ENCODE measurements at regions not wholly inside any gene's neighbourhood (a gene's known extent, or its start where the extent isn't known, plus 50 kb on each side); places are given as distances from the start of the nearest gene placed in this dataset.

DNA sequence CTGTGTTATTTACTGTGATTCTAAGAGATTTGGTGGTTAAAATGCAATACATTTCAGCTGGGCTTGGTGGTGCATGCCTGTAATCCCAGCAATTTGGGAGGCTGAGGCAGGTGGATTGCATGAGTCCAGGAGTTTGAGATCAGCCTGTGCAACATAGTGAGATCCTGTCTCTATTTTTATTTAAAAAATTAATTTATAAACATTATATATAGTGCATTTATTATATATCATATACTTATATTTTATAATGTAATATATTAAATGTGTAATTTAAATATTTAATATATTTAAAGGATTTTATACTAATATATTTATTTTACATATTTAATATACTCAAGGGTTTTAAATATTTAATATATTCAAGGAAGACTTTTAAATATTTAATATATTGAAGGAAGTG is 402.8 kb upstream of the PCDH15 start:
- Histone ChIP-seq H2AK5ac (ENCODE audit: low read length, severe bottlenecking) (no peak overlapping the region), H3K4me3 (ENCODE audit: insufficient read depth in 1 of 2, low read depth in 1 of 2, low read length in 2 of 2) (no peak overlapping the region), H2AFZ (ENCODE audit: low read depth, low read length) (no peak overlapping the region), H3K18ac (ENCODE audit: low read depth in 1 of 2, low read length in 2 of 2) (no peak overlapping the region), H3K23ac (ENCODE audit: low read length in 2 of 2) (no peak overlapping the region), H3K4ac (ENCODE audit: low read depth in 1 of 2, low read length in 2 of 2) (no peak overlapping the region), H2BK15ac (ENCODE audit: low read depth, poor library complexity, severe bottlenecking) (no peak overlapping the region), H3K27ac (ENCODE audit: low read length, poor library complexity, severe bottlenecking) (no peak overlapping the region), H2BK120ac (ENCODE audit: low read depth, low read length) (no peak overlapping the region), H2BK12ac (ENCODE audit: low read length in 2 of 2) (no peak overlapping the region), H3K4me2 (ENCODE audit: low read length, poor library complexity, severe bottlenecking) (no peak overlapping the region), H3K9me3 (ENCODE audit: control insufficient read depth, low read length) (no peaks in the 10 kb centered on the region), H4K8ac (ENCODE audit: low read length) (no peak overlapping the region), H3K4me1 (ENCODE audit: control insufficient read depth, insufficient read depth, low read depth, low read length) (no peaks in the 10 kb centered on the region), H3K36me3 (ENCODE audit: control insufficient read depth in 1 of 2, insufficient read depth in 2 of 2, low read depth in 1 of 2, low read length in 2 of 2) (no peaks in the 10 kb centered on the region), H3K14ac (ENCODE audit: low read length in 2 of 2) (no peak overlapping the region), H3K27me3 (ENCODE audit: control insufficient read depth in 1 of 2, insufficient read depth in 1 of 2, low read length in 2 of 2) (no peaks in the 10 kb centered on the region), H3K79me1 (replicated peaks; ENCODE audit: low read length, poor library complexity, severe bottlenecking) (no peaks in the 10 kb centered on the region), H3K9ac (ENCODE audit: low read length) (no peak overlapping the region), H4K91ac (ENCODE audit: low read length) (no peak overlapping the region), H2BK5ac (ENCODE audit: low read depth, low read length, poor library complexity, severe bottlenecking) (no peak overlapping the region)
- DNase-seq, result no peak

DNA sequence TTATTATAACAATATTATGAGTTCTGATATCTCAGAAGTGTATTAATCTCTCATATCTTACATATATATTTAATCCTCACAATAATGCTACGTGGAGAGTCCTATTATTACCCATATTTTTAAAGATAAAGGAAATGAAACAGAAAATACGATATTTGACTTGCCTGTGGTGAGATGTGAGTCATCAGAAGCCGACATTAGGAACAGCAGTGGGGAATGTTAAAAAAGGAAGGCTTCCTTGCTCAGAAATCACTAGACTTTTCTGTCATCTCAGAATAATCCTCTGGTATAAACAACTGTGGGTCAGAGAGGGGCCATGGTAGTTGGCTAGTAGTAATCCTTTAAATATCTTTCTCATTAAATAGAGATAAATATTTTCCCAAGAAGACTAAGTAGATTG is 402.3 kb upstream of the PCDH15 start:
- H3K4ac ChIP-seq (ENCODE audit: low read depth in 1 of 2, low read length in 2 of 2), result no peak overlapping the region
- no peak overlapping the region for H2AK5ac ChIP-seq (ENCODE audit: low read length, severe bottlenecking)
- no peaks in the 10 kb centered on the region for H3K27me3 ChIP-seq (ENCODE audit: control insufficient read depth in 1 of 2, insufficient read depth in 1 of 2, low read length in 2 of 2)
- DNase-seq, result peak; percentile 30
- no peak overlapping the region for H2BK12ac ChIP-seq (ENCODE audit: low read length in 2 of 2)
- H3K4me3 ChIP-seq (ENCODE audit: insufficient read depth in 1 of 2, low read depth in 1 of 2, low read length in 2 of 2), result no peak overlapping the region
- H3K27ac ChIP-seq (ENCODE audit: low read length, poor library complexity, severe bottlenecking), result peak overlapping the region; percentile 36
- no peak overlapping the region for H3K18ac ChIP-seq (ENCODE audit: low read depth in 1 of 2, low read length in 2 of 2)
- no peak overlapping the region for H4K91ac ChIP-seq (ENCODE audit: low read length)
- H3K79me1 ChIP-seq (replicated peaks; ENCODE audit: low read length, poor library complexity, severe bottlenecking), result no peaks in the 10 kb centered on the region
- H3K4me2 ChIP-seq (ENCODE audit: low read length, poor library complexity, severe bottlenecking), result no peak overlapping the region
- no peak overlapping the region for H2BK120ac ChIP-seq (ENCODE audit: low read depth, low read length)
- H4K8ac ChIP-seq (ENCODE audit: low read length), result no peak overlapping the region
- no peaks in the 10 kb centered on the region for H3K4me1 ChIP-seq (ENCODE audit: control insufficient read depth, insufficient read depth, low read depth, low read length)
- no peak overlapping the region for H3K23ac ChIP-seq (ENCODE audit: low read length in 2 of 2)
- H3K36me3 ChIP-seq (ENCODE audit: control insufficient read depth in 1 of 2, insufficient read depth in 2 of 2, low read depth in 1 of 2, low read length in 2 of 2), result no peaks in the 10 kb centered on the region
- H2AFZ ChIP-seq (ENCODE audit: low read depth, low read length), result no peak overlapping the region
- H3K14ac ChIP-seq (ENCODE audit: low read length in 2 of 2), result no peak overlapping the region
- WGBS, result no CpG with 5 or more reads among the region's 3 CpGs
- H3K9me3 ChIP-seq (ENCODE audit: control insufficient read depth, low read length), result no peaks in the 10 kb centered on the region
- H3K9ac ChIP-seq (ENCODE audit: low read length), result no peak overlapping the region
- no peak overlapping the region for H2BK15ac ChIP-seq (ENCODE audit: low read depth, poor library complexity, severe bottlenecking)
- no peak overlapping the region for H2BK5ac ChIP-seq (ENCODE audit: low read depth, low read length, poor library complexity, severe bottlenecking)

DNA sequence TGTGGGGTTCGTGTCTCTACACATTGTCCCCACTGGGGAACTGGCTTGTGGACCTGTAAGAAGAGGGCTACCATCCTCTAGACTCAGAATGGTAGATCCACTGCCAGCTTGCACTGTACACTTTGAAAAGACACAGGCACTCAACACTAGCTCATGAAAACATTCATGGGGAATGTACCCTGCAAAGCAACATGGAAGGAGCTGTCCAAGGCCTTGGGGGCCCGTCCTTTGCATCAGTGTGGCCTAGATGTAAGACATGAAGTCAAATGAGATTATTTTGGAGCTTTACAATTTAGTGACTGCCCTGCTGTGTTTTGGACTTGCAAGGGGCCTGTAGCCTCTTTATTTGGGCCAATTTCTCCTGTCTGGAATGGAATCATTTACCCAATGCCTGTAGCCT is 399.0 kb upstream of the PCDH15 start:
- Histone ChIP-seq H3K27ac (ENCODE audit: low read length, poor library complexity, severe bottlenecking) (no peak overlapping the region), H3K23ac (ENCODE audit: low read length in 2 of 2) (no peak overlapping the region), H4K91ac (ENCODE audit: low read length) (no peak overlapping the region), H3K27me3 (ENCODE audit: control insufficient read depth in 1 of 2, insufficient read depth in 1 of 2, low read length in 2 of 2) (no peaks in the 10 kb centered on the region), H2AFZ (ENCODE audit: low read depth, low read length) (no peak overlapping the region), H3K14ac (ENCODE audit: low read length in 2 of 2) (no peak overlapping the region), H3K9ac (ENCODE audit: low read length) (no peak overlapping the region), H2BK120ac (ENCODE audit: low read depth, low read length) (no peak overlapping the region), H3K4ac (ENCODE audit: low read depth in 1 of 2, low read length in 2 of 2) (no peak overlapping the region), H3K4me2 (ENCODE audit: low read length, poor library complexity, severe bottlenecking) (no peak overlapping the region), H2AK5ac (ENCODE audit: low read length, severe bottlenecking) (no peak overlapping the region), H3K9me3 (ENCODE audit: control insufficient read depth, low read length) (no peaks in the 10 kb centered on the region), H4K8ac (ENCODE audit: low read length) (no peak overlapping the region), H2BK15ac (ENCODE audit: low read depth, poor library complexity, severe bottlenecking) (no peak overlapping the region), H3K18ac (ENCODE audit: low read depth in 1 of 2, low read length in 2 of 2) (no peak overlapping the region), H2BK5ac (ENCODE audit: low read depth, low read length, poor library complexity, severe bottlenecking) (no peak overlapping the region), H3K4me3 (ENCODE audit: insufficient read depth in 1 of 2, low read depth in 1 of 2, low read length in 2 of 2) (no peak overlapping the region), H3K36me3 (ENCODE audit: control insufficient read depth in 1 of 2, insufficient read depth in 2 of 2, low read depth in 1 of 2, low read length in 2 of 2) (no peaks in the 10 kb centered on the region), H3K4me1 (ENCODE audit: control insufficient read depth, insufficient read depth, low read depth, low read length) (no peaks in the 10 kb centered on the region), H2BK12ac (ENCODE audit: low read length in 2 of 2) (no peak overlapping the region), H3K79me1 (replicated peaks; ENCODE audit: low read length, poor library complexity, severe bottlenecking) (no peaks in the 10 kb centered on the region)
- 55% methylated on average over 2 of the region's 2 CpGs for WGBS
- no peak for DNase-seq

DNA sequence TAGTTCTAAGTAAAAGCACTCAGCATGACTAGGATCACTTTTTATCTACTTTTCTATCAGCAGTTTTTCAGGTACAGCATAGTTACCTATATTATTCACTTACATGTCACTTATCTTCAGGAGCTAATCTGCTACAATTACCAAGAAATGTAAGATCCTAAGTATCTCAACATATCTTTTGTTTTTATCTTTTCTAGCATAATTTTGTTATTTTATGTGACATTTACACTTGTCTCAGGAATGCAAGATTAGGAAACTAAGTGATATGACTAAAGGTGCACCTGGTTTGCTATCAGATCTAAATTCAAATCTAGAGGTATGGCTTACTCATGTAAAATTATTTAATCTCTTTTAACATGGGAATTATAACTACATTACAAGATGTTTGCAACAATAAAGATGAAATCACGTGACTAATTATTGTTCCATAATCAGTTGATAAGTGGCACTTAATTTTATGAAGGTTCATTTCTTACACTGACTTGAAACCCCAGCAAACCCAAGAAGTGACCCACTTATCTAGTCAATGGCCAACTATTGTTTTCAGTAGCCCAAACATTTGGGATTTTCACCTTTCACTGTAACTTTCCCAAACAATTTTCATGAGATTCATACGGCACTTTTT is 390.3 kb upstream of the PCDH15 start:
- no peak overlapping the region for H3K9ac ChIP-seq (ENCODE audit: low read length)
- no peak overlapping the region for H4K91ac ChIP-seq (ENCODE audit: low read length)
- WGBS, result 91% methylated on average over 2 of the region's 2 CpGs
- no peak for DNase-seq
- H3K14ac ChIP-seq (ENCODE audit: low read length in 2 of 2), result no peak overlapping the region
- no peak overlapping the region for H4K8ac ChIP-seq (ENCODE audit: low read length)
- no peaks in the 10 kb centered on the region for H3K36me3 ChIP-seq (ENCODE audit: control insufficient read depth in 1 of 2, insufficient read depth in 2 of 2, low read depth in 1 of 2, low read length in 2 of 2)
- no peaks in the 10 kb centered on the region for H3K27me3 ChIP-seq (ENCODE audit: control insufficient read depth in 1 of 2, insufficient read depth in 1 of 2, low read length in 2 of 2)
- no peak overlapping the region for H2BK12ac ChIP-seq (ENCODE audit: low read length in 2 of 2)
- H2AK5ac ChIP-seq (ENCODE audit: low read length, severe bottlenecking), result no peak overlapping the region
- no peaks in the 10 kb centered on the region for H3K9me3 ChIP-seq (ENCODE audit: control insufficient read depth, low read length)
- H3K4ac ChIP-seq (ENCODE audit: low read depth in 1 of 2, low read length in 2 of 2), result no peak overlapping the region
- H3K4me3 ChIP-seq (ENCODE audit: insufficient read depth in 1 of 2, low read depth in 1 of 2, low read length in 2 of 2), result no peak overlapping the region
- H2BK15ac ChIP-seq (ENCODE audit: low read depth, poor library complexity, severe bottlenecking), result no peak overlapping the region
- no peak overlapping the region for H3K18ac ChIP-seq (ENCODE audit: low read depth in 1 of 2, low read length in 2 of 2)
- no peak overlapping the region for H3K27ac ChIP-seq (ENCODE audit: low read length, poor library complexity, severe bottlenecking)
- no peaks in the 10 kb centered on the region for H3K4me1 ChIP-seq (ENCODE audit: control insufficient read depth, insufficient read depth, low read depth, low read length)
- H3K79me1 ChIP-seq (replicated peaks; ENCODE audit: low read length, poor library complexity, severe bottlenecking), result no peaks in the 10 kb centered on the region
- H2BK5ac ChIP-seq (ENCODE audit: low read depth, low read length, poor library complexity, severe bottlenecking), result no peak overlapping the region
- H2BK120ac ChIP-seq (ENCODE audit: low read depth, low read length), result no peak overlapping the region
- H3K4me2 ChIP-seq (ENCODE audit: low read length, poor library complexity, severe bottlenecking), result no peak overlapping the region
- H3K23ac ChIP-seq (ENCODE audit: low read length in 2 of 2), result no peak overlapping the region
- H2AFZ ChIP-seq (ENCODE audit: low read depth, low read length), result no peak overlapping the region
